ENCODE measurements at regions not wholly inside any gene's neighbourhood (a gene's known extent, or its start where the extent isn't known, plus 50 kb on each side); places are given as distances from the start of the nearest gene placed in this dataset.

GRCh38 chr2:66674087-66674486, 239.2 kb downstream of the MEIS1 start:
- Mint-ChIP-seq H3K9me3 (peaks cover 3% of the 10 kb centered on the region), H3K27ac (no peak overlapping the region), H3K27me3 (ENCODE audit: low read depth, poor library complexity) (no peaks in the 10 kb centered on the region), H3K4me3 (no peak overlapping the region), H3K4me1 (peaks cover 85% of the 10 kb centered on the region), H3K36me3 (ENCODE audit: low read depth) (no peaks in the 10 kb centered on the region)
- DNase-seq: no peak
- TF ChIP-seq CTCF (IDR thresholded peaks at IDR 0.05): no peak

DNA sequence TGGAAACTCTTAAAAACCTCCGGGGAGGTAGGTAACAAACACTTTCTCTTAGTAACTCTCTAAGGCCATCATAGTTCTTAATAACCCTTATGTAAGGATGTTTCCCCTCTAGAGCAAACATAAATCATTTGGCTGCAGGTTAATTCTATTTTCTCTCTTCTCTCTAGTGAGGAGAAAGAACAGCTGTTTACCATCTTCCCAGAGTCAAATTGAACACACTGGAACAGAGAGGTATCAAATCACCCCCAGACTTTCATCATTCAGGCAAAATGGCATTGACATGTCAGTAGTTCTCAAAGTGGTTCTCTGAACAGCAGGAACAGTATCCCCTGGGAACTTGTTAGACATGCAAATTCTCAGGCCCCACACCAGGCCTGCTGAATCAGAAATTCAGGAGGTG, 240.7 kb downstream of the MEIS1 start:
- H3K4me3 Mint-ChIP-seq: no peak overlapping the region
- no peak for TF ChIP-seq CTCF (IDR thresholded peaks at IDR 0.05)
- no peak for DNase-seq
- no peaks in the 10 kb centered on the region for H3K27me3 Mint-ChIP-seq (ENCODE audit: low read depth, poor library complexity)
- H3K4me1 Mint-ChIP-seq: peaks cover 88% of the 10 kb centered on the region
- peak overlapping the region; percentile 90 for H3K27ac Mint-ChIP-seq
- no peaks in the 10 kb centered on the region for H3K36me3 Mint-ChIP-seq (ENCODE audit: low read depth)
- H3K9me3 Mint-ChIP-seq: no peaks in the 10 kb centered on the region

DNA sequence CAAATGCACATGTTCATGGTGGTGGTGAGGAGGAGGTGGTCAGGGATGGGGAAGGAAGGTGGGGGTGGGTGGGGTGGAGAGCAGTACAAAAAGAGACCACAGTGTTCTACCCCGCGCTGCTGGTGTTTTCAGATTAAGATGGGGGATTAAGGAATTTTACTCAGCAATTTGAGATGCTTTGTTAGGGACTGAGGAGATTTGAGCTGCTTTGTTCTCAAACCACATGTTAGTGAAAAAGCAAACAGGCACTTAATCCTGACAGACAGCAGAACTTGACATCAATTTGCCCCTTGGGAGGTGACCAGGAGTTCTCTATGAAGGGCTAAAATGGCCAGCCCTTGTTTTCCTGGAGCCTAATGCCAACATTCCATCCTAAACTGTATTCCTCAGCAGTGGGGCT, 244.5 kb downstream of the MEIS1 start:
- H3K27ac Mint-ChIP-seq: peak overlapping the region; percentile 66
- H3K9me3 Mint-ChIP-seq: no peaks in the 10 kb centered on the region
- no peak for TF ChIP-seq CTCF (IDR thresholded peaks at IDR 0.05)
- H3K27me3 Mint-ChIP-seq (ENCODE audit: low read depth, poor library complexity): no peaks in the 10 kb centered on the region
- H3K4me1 Mint-ChIP-seq: peaks cover 92% of the 10 kb centered on the region
- DNase-seq: peak; percentile 35
- H3K4me3 Mint-ChIP-seq: no peak overlapping the region
- no peaks in the 10 kb centered on the region for H3K36me3 Mint-ChIP-seq (ENCODE audit: low read depth)

DNA sequence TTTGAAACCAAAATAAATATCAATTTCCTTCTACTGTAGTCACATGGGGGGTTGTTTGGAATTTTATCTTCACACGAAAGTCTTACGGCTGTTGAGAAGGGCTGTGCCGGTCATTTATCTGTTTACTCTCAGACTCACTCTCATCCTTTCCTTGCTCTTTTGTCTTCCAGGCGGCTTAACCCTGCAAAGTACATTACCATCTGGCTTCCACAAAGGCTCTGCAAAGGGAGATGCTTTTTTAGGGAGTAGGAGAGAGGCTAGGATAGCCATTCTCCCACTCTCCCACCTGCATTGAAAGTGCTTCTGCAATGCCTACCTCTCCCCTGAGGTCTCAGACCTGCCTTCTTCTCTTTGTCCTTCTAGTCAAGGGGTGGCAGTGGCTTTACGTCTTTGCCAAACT, 247.6 kb downstream of the MEIS1 start:
- no peak for TF ChIP-seq CTCF (IDR thresholded peaks at IDR 0.05)
- no peaks in the 10 kb centered on the region for H3K9me3 Mint-ChIP-seq
- no peaks in the 10 kb centered on the region for H3K27me3 Mint-ChIP-seq (ENCODE audit: low read depth, poor library complexity)
- no peak for DNase-seq
- no peak overlapping the region for H3K4me3 Mint-ChIP-seq
- peak overlapping the region; percentile 96 for H3K27ac Mint-ChIP-seq
- no peaks in the 10 kb centered on the region for H3K36me3 Mint-ChIP-seq (ENCODE audit: low read depth)
- peaks cover 87% of the 10 kb centered on the region for H3K4me1 Mint-ChIP-seq

DNA sequence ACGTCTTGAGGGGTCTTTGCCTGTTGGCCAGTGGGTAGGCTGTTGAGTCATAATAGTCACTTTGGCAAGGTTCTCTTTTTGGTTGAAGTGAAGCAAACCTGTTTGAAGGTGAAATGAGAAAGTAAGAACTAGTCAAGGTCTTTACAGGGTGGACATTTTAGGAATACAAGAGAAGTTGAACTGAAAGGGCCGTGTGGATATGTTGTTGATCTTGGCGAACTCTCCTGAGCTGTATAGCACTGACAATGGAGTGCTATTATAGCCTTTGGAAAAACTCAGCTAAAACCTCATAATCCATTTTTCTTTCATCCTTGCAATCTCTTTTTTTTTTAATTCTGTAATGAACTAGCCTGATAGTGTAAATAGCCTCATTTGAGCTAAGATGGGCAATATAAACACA, 248.1 kb downstream of the MEIS1 start:
- Mint-ChIP-seq H3K27me3 (ENCODE audit: low read depth, poor library complexity) (no peaks in the 10 kb centered on the region), H3K4me3 (no peak overlapping the region), H3K4me1 (peaks cover 87% of the 10 kb centered on the region), H3K36me3 (ENCODE audit: low read depth) (no peaks in the 10 kb centered on the region), H3K9me3 (no peaks in the 10 kb centered on the region), H3K27ac (peak overlapping the region; percentile 96)
- TF ChIP-seq CTCF (IDR thresholded peaks at IDR 0.05): no peak
- no peak for DNase-seq

DNA sequence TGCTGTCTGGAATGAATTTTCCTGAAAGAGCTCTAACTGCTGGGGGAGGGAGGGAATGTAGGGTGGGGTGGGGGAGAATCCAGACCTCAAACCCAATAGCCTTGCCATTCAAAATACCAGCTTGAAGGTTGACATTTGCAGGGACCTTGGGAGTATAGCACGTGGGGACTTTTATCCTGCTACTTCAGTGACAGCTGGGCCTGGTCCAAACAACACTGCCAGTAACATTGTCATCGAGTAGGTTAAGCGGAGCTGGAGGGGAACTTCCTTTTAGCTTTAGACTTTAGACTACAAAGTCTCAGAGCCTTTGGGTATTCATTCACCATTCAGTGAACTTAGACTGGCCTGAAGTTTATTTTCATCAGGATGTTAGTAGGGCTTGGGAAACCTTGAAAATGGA, 248.7 kb downstream of the MEIS1 start:
- DNase-seq: no peak
- H3K27ac Mint-ChIP-seq: peak overlapping the region; percentile 96
- H3K4me1 Mint-ChIP-seq: peaks cover 87% of the 10 kb centered on the region

More for the DNA sequence above, 248.7 kb downstream of the MEIS1 start:
- Mint-ChIP-seq H3K9me3 (no peaks in the 10 kb centered on the region), H3K27me3 (ENCODE audit: low read depth, poor library complexity) (no peaks in the 10 kb centered on the region), H3K36me3 (ENCODE audit: low read depth) (no peaks in the 10 kb centered on the region), H3K4me3 (no peak overlapping the region)
- no peak for TF ChIP-seq CTCF (IDR thresholded peaks at IDR 0.05)

All from nephron progenitor cell (in vitro differentiated cells).